HL-60 (cell line): ENCODE measurements at regions not wholly inside any gene's neighbourhood (a gene's known extent, or its start where the extent isn't known, plus 50 kb on each side); places are given as distances from the start of the nearest gene placed in this dataset.

Experiments
- GABPA ChIP-seq: IDR thresholded peaks from 2 replicates; pipeline ENCODE4 v1.6.1; 2012; ENCODE audit warnings: low read depth
- TF ChIP-seq, protein P1 (sequence below): IDR thresholded peaks from one replicate; pipeline ENCODE4 v1.5.1; 2011; ENCODE audit warnings: low read length, control low read depth, inconsistent platforms; ENCODE audit not compliant: insufficient read depth

DNA sequence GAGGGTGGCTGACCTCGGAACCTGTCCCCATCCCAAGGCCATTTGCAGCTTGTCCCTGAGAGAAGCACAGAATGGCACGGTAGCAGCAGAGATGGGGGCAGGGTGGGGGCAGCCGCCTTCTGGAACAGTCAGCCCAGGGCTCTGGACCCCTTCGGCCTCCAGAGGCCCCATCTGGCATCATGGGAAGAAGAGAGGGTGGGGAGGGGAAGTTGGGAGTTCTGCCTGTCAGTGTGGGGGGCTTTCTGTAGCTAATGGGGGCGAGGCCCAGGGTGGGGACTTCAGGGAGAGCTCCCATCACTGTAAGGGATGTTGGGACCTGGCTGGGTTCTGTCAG lies 62.9 kb upstream of the ADRA2C start:
- TF ChIP-seq, protein P1, sequence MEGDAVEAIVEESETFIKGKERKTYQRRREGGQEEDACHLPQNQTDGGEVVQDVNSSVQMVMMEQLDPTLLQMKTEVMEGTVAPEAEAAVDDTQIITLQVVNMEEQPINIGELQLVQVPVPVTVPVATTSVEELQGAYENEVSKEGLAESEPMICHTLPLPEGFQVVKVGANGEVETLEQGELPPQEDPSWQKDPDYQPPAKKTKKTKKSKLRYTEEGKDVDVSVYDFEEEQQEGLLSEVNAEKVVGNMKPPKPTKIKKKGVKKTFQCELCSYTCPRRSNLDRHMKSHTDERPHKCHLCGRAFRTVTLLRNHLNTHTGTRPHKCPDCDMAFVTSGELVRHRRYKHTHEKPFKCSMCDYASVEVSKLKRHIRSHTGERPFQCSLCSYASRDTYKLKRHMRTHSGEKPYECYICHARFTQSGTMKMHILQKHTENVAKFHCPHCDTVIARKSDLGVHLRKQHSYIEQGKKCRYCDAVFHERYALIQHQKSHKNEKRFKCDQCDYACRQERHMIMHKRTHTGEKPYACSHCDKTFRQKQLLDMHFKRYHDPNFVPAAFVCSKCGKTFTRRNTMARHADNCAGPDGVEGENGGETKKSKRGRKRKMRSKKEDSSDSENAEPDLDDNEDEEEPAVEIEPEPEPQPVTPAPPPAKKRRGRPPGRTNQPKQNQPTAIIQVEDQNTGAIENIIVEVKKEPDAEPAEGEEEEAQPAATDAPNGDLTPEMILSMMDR: no peak
- TF ChIP-seq GABPA: no peak
